Sigmoid colon (tissue), 4 donors: ENCODE measurements at regions not wholly inside any gene's neighbourhood (a gene's known extent, or its start where the extent isn't known, plus 50 kb on each side); places are given as distances from the start of the nearest gene placed in this dataset.

ENCODE experiments used
- CTCF ChIP-seq, 4 experiments: fragments of 450-650 bp in 3 of 4; fragments of 200-600 bp in 1 of 4; IDR thresholded peaks; one replicate each; pipeline ENCODE4 v1.5.1; 2016 to 2019; ENCODE audit warnings: antibody characterized with exemption in 4 of 4, mild to moderate bottlenecking in 3 of 4, moderate library complexity in 2 of 4
- EP300 ChIP-seq, 4 donors: sonication (generic); formaldehyde crosslinking; IDR thresholded peaks; one replicate each; pipeline ENCODE4 v1.6.1; 2017; ENCODE audit warnings: antibody characterized with exemption in 4 of 4
- POLR2A ChIP-seq, 2 donors: fragments of 450-650 bp; IDR thresholded peaks; one replicate each; pipeline ENCODE4 v1.6.1; 2016; ENCODE audit warnings: antibody characterized with exemption in 2 of 2, mild to moderate bottlenecking in 2 of 2, moderate library complexity in 2 of 2
- POLR2AphosphoS5 ChIP-seq, 4 donors: sonication (generic); formaldehyde crosslinking; IDR thresholded peaks; one replicate each; pipeline ENCODE4 v1.6.1; 2017; ENCODE audit warnings: antibody characterized with exemption in 4 of 4

DNA sequence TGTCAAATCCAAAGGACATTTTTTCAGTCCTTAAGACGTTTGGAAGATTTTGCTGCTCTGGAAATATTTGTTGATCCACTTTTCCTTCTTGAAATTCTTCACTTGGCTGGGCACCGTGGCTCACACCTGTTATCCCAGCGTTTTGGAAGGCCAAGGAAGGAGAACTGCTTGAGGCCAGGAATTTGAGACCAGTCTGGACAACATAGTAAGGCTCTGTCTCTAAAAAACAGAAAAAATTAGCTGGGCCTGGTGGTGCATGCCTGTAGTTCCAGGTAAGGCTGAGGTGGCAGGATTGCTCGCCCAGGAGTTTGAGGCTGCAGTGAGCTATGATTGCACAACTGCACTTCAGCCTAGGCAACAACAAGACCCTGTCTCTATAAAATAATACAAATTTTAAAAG lies 173.9 kb upstream of the MITF start:
- TF ChIP-seq POLR2A (IDR thresholded peaks at IDR 0.05) (no peak), CTCF (IDR thresholded peaks at IDR 0.05) (no peak), POLR2AphosphoS5 (IDR thresholded peaks at IDR 0.05) (no peak), EP300 (IDR thresholded peaks at IDR 0.05) (no peak)
